Calu3 (cell line): ENCODE measurements at regions not wholly inside any gene's neighbourhood (a gene's known extent, or its start where the extent isn't known, plus 50 kb on each side); places are given as distances from the start of the nearest gene placed in this dataset.

ENCODE experiments used
- BruUV-seq: library from RNA; stranded (reverse); fragments of 400-500 nt; replicated peaks from 2 replicates; lab custom pipeline; 2021; lab: Mats Ljungman, UMichigan
- CTCF ChIA-PET: fragments of 300-600 bp; sonication (Branson Sonifier 250); formaldehyde crosslinking; loops from one replicate; lab custom pipeline; 2022; ENCODE audit warnings: antibody characterized with exemption; lab: Charles Lee
- DNase-seq: peaks from one replicate; pipeline ENCODE4 v3.0.0; 2022
- H3K27ac Mint-ChIP-seq: one replicate; pipeline ENCODE4 v1.8.0; 2022; ENCODE audit warnings: mixed read lengths; ENCODE audit not compliant: unreplicated experiment
- H3K27me3 Mint-ChIP-seq: one replicate; pipeline ENCODE4 v1.8.0; 2022; ENCODE audit warnings: mixed read lengths; ENCODE audit not compliant: unreplicated experiment
- H3K36me3 Mint-ChIP-seq: one replicate; pipeline ENCODE4 v1.8.0; 2022; ENCODE audit warnings: mild to moderate bottlenecking, moderate library complexity, mixed read lengths; ENCODE audit not compliant: insufficient read depth, unreplicated experiment
- H3K4me1 Mint-ChIP-seq: one replicate; pipeline ENCODE4 v1.8.0; 2022; ENCODE audit warnings: mild to moderate bottlenecking, low read depth, mixed read lengths; ENCODE audit not compliant: unreplicated experiment
- H3K4me3 Mint-ChIP-seq: one replicate; pipeline ENCODE4 v1.8.0; 2022; ENCODE audit warnings: mild to moderate bottlenecking, low read depth, moderate library complexity, mixed read lengths; ENCODE audit not compliant: unreplicated experiment
- H3K9me3 Mint-ChIP-seq: one replicate; pipeline ENCODE4 v1.8.0; 2022; ENCODE audit warnings: low read depth, mixed read lengths; ENCODE audit not compliant: unreplicated experiment
- intact Hi-C: fragments of 100-400 bp; cut with micrococcal nuclease; formaldehyde crosslinking; loops from one replicate; pipeline ENCODE4 v1.10.0; 2022; ENCODE audit not compliant: unreplicated experiment
- TF ChIP-seq, protein P1 (sequence below): fragments of 200-600 bp; IDR thresholded peaks from one replicate; pipeline ENCODE4 v1.8.0; 2022; ENCODE audit warnings: antibody characterized with exemption; ENCODE audit not compliant: unreplicated experiment

DNA sequence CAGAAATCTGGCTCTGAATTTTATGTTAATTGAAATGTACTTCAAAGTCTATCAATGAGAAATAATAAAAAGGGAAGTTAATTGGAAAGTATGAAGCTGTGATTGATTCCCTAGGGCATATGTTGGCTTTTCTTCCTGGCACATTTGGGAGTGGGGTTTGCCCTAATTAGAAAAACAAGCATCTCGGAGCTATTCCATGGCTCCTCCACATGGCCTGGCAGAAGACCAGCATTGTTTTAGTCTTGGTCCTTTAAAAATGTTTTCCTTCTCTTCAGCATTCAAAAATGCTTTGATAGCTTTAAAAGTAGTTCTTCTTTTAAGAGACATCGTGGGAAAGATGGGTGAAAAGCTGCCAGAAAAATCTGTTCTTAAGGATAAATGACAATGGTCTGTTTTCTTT lies 445.5 kb upstream of the PKDCC start:
- no peak overlapping the region for H3K4me3 Mint-ChIP-seq
- H3K9me3 Mint-ChIP-seq = no peaks in the 10 kb centered on the region
- no peaks in the 10 kb centered on the region for H3K4me1 Mint-ChIP-seq
- no TSS peak for BruUV-seq
- CTCF ChIA-PET = no interaction called here
- no peak overlapping the region for H3K27ac Mint-ChIP-seq
- no peak for DNase-seq
- H3K27me3 Mint-ChIP-seq = no peaks in the 10 kb centered on the region
- no peaks in the 10 kb centered on the region for H3K36me3 Mint-ChIP-seq
- TF ChIP-seq, protein P1, sequence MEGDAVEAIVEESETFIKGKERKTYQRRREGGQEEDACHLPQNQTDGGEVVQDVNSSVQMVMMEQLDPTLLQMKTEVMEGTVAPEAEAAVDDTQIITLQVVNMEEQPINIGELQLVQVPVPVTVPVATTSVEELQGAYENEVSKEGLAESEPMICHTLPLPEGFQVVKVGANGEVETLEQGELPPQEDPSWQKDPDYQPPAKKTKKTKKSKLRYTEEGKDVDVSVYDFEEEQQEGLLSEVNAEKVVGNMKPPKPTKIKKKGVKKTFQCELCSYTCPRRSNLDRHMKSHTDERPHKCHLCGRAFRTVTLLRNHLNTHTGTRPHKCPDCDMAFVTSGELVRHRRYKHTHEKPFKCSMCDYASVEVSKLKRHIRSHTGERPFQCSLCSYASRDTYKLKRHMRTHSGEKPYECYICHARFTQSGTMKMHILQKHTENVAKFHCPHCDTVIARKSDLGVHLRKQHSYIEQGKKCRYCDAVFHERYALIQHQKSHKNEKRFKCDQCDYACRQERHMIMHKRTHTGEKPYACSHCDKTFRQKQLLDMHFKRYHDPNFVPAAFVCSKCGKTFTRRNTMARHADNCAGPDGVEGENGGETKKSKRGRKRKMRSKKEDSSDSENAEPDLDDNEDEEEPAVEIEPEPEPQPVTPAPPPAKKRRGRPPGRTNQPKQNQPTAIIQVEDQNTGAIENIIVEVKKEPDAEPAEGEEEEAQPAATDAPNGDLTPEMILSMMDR = no peak
- intact Hi-C loops = no loop called here

DNA sequence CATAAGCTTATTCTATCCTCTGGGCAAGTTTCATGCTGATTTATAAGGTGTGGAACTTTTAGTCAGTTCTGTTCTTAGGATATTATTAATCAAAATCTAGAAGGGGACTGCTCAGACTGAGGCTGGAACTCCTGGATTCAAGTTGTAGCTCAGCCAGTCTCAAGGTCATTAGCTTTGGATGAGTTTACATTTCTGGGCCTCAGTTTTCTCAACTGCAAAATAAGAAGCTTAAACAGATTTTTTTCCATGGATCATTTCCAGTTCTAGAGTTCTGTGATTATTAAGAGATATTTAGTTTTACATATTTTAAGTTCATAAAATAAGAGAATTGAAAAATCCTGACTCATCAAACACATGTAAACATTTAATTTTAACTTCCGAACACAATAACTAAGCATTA lies 442.5 kb upstream of the PKDCC start:
- Mint-ChIP-seq H3K27ac (no peak overlapping the region), H3K4me1 (no peaks in the 10 kb centered on the region), H3K27me3 (no peaks in the 10 kb centered on the region), H3K9me3 (no peaks in the 10 kb centered on the region), H3K4me3 (no peak overlapping the region), H3K36me3 (no peaks in the 10 kb centered on the region)
- intact Hi-C loops = no loop called here
- TF ChIP-seq, protein P1 = no peak
- CTCF ChIA-PET = interaction anchor here (1.0 kb wide), 1 partner anchor 152 kb away, joined by 3 read pairs; no protein-coding TSS in a partner anchor
- no TSS peak for BruUV-seq
- no peak for DNase-seq

GRCh38 chr2:41605914-41606313 lies 441.9 kb upstream of the PKDCC start:
- no peak overlapping the region for H3K4me3 Mint-ChIP-seq
- no peaks in the 10 kb centered on the region for H3K4me1 Mint-ChIP-seq
- no TSS peak for BruUV-seq
- TF ChIP-seq, protein P1 = no peak
- H3K27ac Mint-ChIP-seq = no peak overlapping the region
- CTCF ChIA-PET = interaction anchor here (0.6 kb wide), 1 partner anchor 67 kb away, joined by 4 read pairs; no protein-coding TSS in a partner anchor
- no peak for DNase-seq
- intact Hi-C loops = no loop called here
- no peaks in the 10 kb centered on the region for H3K9me3 Mint-ChIP-seq
- H3K36me3 Mint-ChIP-seq = no peaks in the 10 kb centered on the region
- H3K27me3 Mint-ChIP-seq = no peaks in the 10 kb centered on the region

DNA sequence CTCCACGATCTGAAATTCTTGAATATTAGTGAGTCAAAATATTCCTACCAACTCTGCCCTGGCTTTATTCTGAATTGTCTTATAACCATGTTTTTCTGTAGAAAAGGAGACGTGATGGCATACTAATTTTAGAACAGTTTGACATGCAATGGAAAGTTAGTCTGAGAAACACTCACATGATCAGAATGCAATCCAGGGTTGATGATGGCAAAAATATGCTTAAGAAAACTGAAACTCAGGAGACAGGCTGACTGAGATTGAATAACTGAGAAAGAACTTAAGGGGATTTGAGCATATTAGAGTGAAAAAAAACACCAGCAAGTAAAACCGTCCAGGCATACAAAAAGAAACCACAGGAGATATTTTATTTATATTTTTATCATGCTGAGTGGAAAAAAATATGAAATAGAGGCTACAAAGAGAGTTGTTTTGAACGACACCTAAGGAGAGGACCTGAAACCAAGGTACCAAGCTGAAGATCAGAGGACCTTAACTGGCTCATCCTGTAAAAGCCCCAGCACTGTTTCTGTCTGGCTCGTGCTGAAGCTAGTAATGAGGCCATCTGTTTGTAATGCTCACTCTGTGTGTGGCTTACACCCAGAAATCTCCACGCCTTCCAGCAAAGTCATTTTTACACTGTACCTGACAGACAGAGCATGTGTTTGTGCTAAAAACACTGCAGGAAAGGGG lies 437.2 kb upstream of the PKDCC start:
- no peaks in the 10 kb centered on the region for H3K4me1 Mint-ChIP-seq
- H3K9me3 Mint-ChIP-seq = no peaks in the 10 kb centered on the region
- intact Hi-C loops = no loop called here
- no peak overlapping the region for H3K27ac Mint-ChIP-seq
- no peaks in the 10 kb centered on the region for H3K36me3 Mint-ChIP-seq
- BruUV-seq = no TSS peak
- H3K27me3 Mint-ChIP-seq = no peaks in the 10 kb centered on the region
- no peak overlapping the region for H3K4me3 Mint-ChIP-seq
- CTCF ChIA-PET = no interaction called here
- TF ChIP-seq, protein P1 = no peak
- DNase-seq = no peak
